ENCODE measurements at regions not wholly inside any gene's neighbourhood (a gene's known extent, or its start where the extent isn't known, plus 50 kb on each side); places are given as distances from the start of the nearest gene placed in this dataset.
A peak's percentile ranks its signal among the peaks of the same experiment; 100 is the strongest.

- DNase-seq (ENCODE audit: low read depth in 2 of 2), result peak in 1 of 2 donors; percentile 10
Measured at GRCh38 chr6:143621876-143622605, 55.7 kb upstream of the PHACTR2 start.

GRCh38 chr6:143621159-143621873, 56.4 kb upstream of the PHACTR2 start:
- no peak for DNase-seq (ENCODE audit: low read depth in 2 of 2)

GRCh38 chr6:143620447-143620846, 57.3 kb upstream of the PHACTR2 start:
- DNase-seq (ENCODE audit: low read depth in 2 of 2), result no peak

GRCh38 chr6:143619824-143620401, 57.9 kb upstream of the PHACTR2 start:
- no peak for DNase-seq (ENCODE audit: low read depth in 2 of 2)

- DNase-seq (ENCODE audit: low read depth in 2 of 2), result no peak
Measured at GRCh38 chr6:143616741-143617140, 61.0 kb upstream of the PHACTR2 start.

- DNase-seq (ENCODE audit: low read depth in 2 of 2), result no peak
Measured at GRCh38 chr6:143615785-143616184, 62.0 kb upstream of the PHACTR2 start.

- DNase-seq (ENCODE audit: low read depth in 2 of 2), result no peak
Measured at GRCh38 chr6:143614235-143614634, 63.5 kb upstream of the PHACTR2 start.

- DNase-seq (ENCODE audit: low read depth in 2 of 2), result no peak
Measured at GRCh38 chr6:143613749-143614148, 64.0 kb upstream of the PHACTR2 start.

- no peak for DNase-seq (ENCODE audit: low read depth in 2 of 2)
Measured at GRCh38 chr6:143612186-143612585, 65.6 kb upstream of the PHACTR2 start.

- no peak for DNase-seq (ENCODE audit: low read depth in 2 of 2)
Measured at GRCh38 chr6:143611580-143611979, 66.2 kb upstream of the PHACTR2 start.

GRCh38 chr6:143609972-143610371, 67.8 kb upstream of the PHACTR2 start:
- no peak for DNase-seq (ENCODE audit: low read depth in 2 of 2)

- no peak for DNase-seq (ENCODE audit: low read depth in 2 of 2)
Measured at GRCh38 chr6:143609501-143609900, 68.3 kb upstream of the PHACTR2 start.

GRCh38 chr6:143608906-143609305, 68.9 kb upstream of the PHACTR2 start:
- no peak for DNase-seq (ENCODE audit: low read depth in 2 of 2)

GRCh38 chr6:143607974-143608373, 69.8 kb upstream of the PHACTR2 start:
- DNase-seq (ENCODE audit: low read depth in 2 of 2), result no peak

- DNase-seq (ENCODE audit: low read depth in 2 of 2), result peak in 1 of 2 donors; percentile 29
Measured at GRCh38 chr6:143607168-143607567, 70.6 kb upstream of the PHACTR2 start.

- no peak for DNase-seq (ENCODE audit: low read depth in 2 of 2)
Measured at GRCh38 chr6:143605906-143606521, 71.8 kb upstream of the PHACTR2 start.

- DNase-seq (ENCODE audit: low read depth in 2 of 2), result no peak
Measured at GRCh38 chr6:143603455-143603854, 74.3 kb upstream of the PHACTR2 start.

GRCh38 chr6:143601504-143601903, 76.3 kb upstream of the PHACTR2 start:
- no peak for DNase-seq (ENCODE audit: low read depth in 2 of 2)

- no peak for DNase-seq (ENCODE audit: low read depth in 2 of 2)
Measured at GRCh38 chr6:143600821-143601220, 76.9 kb upstream of the PHACTR2 start.

GRCh38 chr6:143598466-143599080, 79.2 kb upstream of the PHACTR2 start:
- DNase-seq (ENCODE audit: low read depth in 2 of 2), result no peak

- no peak for DNase-seq (ENCODE audit: low read depth in 2 of 2)
Measured at GRCh38 chr6:143596866-143597265, 80.9 kb upstream of the PHACTR2 start.

All from dermis microvascular lymphatic vessel endothelial cell (primary cell).